Astrocyte (in vitro differentiated cells and primary cell): ENCODE measurements at regions not wholly inside any gene's neighbourhood (a gene's known extent, or its start where the extent isn't known, plus 50 kb on each side); places are given as distances from the start of the nearest gene placed in this dataset.
"Not testable (repeated sequence)": the region's sequence is repeated elsewhere in the genome, so short reads cannot be mapped to it uniquely, and the experiment has no call there.

Source experiments
- CTCF ChIP-seq: IDR thresholded peaks from 2 replicates; pipeline ENCODE4 v1.5.1; 2011; ENCODE audit warnings: low read depth, mild to moderate bottlenecking, inconsistent platforms, low read length, moderate library complexity; ENCODE audit not compliant: insufficient read depth
- EZH2 ChIP-seq: IDR thresholded peaks from 2 replicates; pipeline ENCODE4 v1.6.1; 2012; ENCODE audit warnings: mild to moderate bottlenecking, low read length, inconsistent platforms; ENCODE audit not compliant: insufficient read depth

- TF ChIP-seq CTCF, EZH2: not testable (repeated sequence)
Measured at GRCh38 chr9:27690816-27691215, 117.5 kb upstream of the C9orf72 start.
